ENCODE measurements at regions not wholly inside any gene's neighbourhood (a gene's known extent, or its start where the extent isn't known, plus 50 kb on each side); places are given as distances from the start of the nearest gene placed in this dataset.

- H4K5ac ChIP-seq (ENCODE audit: insufficient read length, low read depth, low read length), result no peak overlapping the region
- no peaks in the 10 kb centered on the region for H3K9me3 ChIP-seq (ENCODE audit: control insufficient read depth, low read depth, low read length)
- H4K91ac ChIP-seq (ENCODE audit: insufficient read length, low read depth, low read length), result no peak overlapping the region
- H3K23ac ChIP-seq (ENCODE audit: insufficient read length, low read depth, low read length), result no peak overlapping the region
- no peak overlapping the region for H4K8ac ChIP-seq (replicated peaks; ENCODE audit: insufficient read length, low read depth, low read length)
- Mint-ChIP-seq H3K4me1 (peaks cover 10 to 11% of the 10 kb centered on the region in 2 experiments), H3K9me3 (peaks cover 0 to 3% of the 10 kb centered on the region in 2 experiments; a peak in 2 of 5 replicates), H3K27ac (no peak overlapping the region), H3K4me3 (no peak overlapping the region), H3K36me3 (ENCODE audit: insufficient read depth in 1 of 3, low read depth in 3 of 3) (no peaks in the 10 kb centered on the region; a peak in 2 of 7 replicates), H3K27me3 (ENCODE audit: low read depth) (no peaks in the 10 kb centered on the region)
- H3K79me1 ChIP-seq (ENCODE audit: insufficient read depth, low read depth, low read length, poor library complexity, severe bottlenecking), result no peaks in the 10 kb centered on the region
- no peak for DNase-seq
- no peaks in the 10 kb centered on the region for H4K20me1 ChIP-seq (ENCODE audit: control insufficient read depth, insufficient read depth, insufficient read length)
- no peak overlapping the region for H3K14ac ChIP-seq (ENCODE audit: insufficient read depth, low read length)
- no peak overlapping the region for H3K56ac ChIP-seq (ENCODE audit: insufficient read length, low read depth, low read length)
- TF ChIP-seq, protein P1, sequence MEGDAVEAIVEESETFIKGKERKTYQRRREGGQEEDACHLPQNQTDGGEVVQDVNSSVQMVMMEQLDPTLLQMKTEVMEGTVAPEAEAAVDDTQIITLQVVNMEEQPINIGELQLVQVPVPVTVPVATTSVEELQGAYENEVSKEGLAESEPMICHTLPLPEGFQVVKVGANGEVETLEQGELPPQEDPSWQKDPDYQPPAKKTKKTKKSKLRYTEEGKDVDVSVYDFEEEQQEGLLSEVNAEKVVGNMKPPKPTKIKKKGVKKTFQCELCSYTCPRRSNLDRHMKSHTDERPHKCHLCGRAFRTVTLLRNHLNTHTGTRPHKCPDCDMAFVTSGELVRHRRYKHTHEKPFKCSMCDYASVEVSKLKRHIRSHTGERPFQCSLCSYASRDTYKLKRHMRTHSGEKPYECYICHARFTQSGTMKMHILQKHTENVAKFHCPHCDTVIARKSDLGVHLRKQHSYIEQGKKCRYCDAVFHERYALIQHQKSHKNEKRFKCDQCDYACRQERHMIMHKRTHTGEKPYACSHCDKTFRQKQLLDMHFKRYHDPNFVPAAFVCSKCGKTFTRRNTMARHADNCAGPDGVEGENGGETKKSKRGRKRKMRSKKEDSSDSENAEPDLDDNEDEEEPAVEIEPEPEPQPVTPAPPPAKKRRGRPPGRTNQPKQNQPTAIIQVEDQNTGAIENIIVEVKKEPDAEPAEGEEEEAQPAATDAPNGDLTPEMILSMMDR (conservative IDR thresholded peaks at IDR 0.05), result no peak
- no peak overlapping the region for H3K9ac ChIP-seq (ENCODE audit: extremely low read depth, insufficient read length, low read length)
- no peak overlapping the region for H3K4me2 ChIP-seq (ENCODE audit: insufficient read depth, insufficient read length, low read length)
- H3T11ph ChIP-seq (ENCODE audit: low read length), result no peak overlapping the region
- no peak overlapping the region for H2BK20ac ChIP-seq (ENCODE audit: low read depth, low read length, poor library complexity, severe bottlenecking)
- H3K4me1 ChIP-seq (ENCODE audit: insufficient read depth, low read length), result no peaks in the 10 kb centered on the region
- no peak overlapping the region for H2AK5ac ChIP-seq (ENCODE audit: insufficient read length, low read length)
- H3K79me2 ChIP-seq (ENCODE audit: insufficient read depth, low read length), result no peaks in the 10 kb centered on the region
- H2BK120ac ChIP-seq (ENCODE audit: low read depth, low read length, poor library complexity, severe bottlenecking), result no peak overlapping the region
- no peaks in the 10 kb centered on the region for H3K23me2 ChIP-seq (ENCODE audit: insufficient read length, low read depth, low read length, poor library complexity, severe bottlenecking)
- no peaks in the 10 kb centered on the region for H3K27me3 ChIP-seq (ENCODE audit: insufficient read depth, low read length)
- H3K4ac ChIP-seq (ENCODE audit: low read depth, low read length), result no peak overlapping the region
- no peak overlapping the region for H2AFZ ChIP-seq (ENCODE audit: low read length)
- no peak overlapping the region for H2BK5ac ChIP-seq (ENCODE audit: insufficient read length, low read length)
- no peak overlapping the region for H3K18ac ChIP-seq (ENCODE audit: insufficient read length, low read depth, low read length)
- H2BK12ac ChIP-seq (ENCODE audit: insufficient read length, low read depth, low read length), result no peak overlapping the region
- H2BK15ac ChIP-seq (ENCODE audit: low read depth, low read length), result no peak overlapping the region
- WGBS (ENCODE audit: extremely low coverage, insufficient read length, low lambda C conversion rate), result no CpG with 5 or more reads among the region's 1 CpG
- no peak overlapping the region for H3K27ac ChIP-seq (ENCODE audit: insufficient read length, low read depth, low read length)
Measured at GRCh38 chr11:37595845-37596244, 997.8 kb upstream of the RAG2 start.
